GM18499 (cell line): ENCODE measurements at regions not wholly inside any gene's neighbourhood (a gene's known extent, or its start where the extent isn't known, plus 50 kb on each side); places are given as distances from the start of the nearest gene placed in this dataset.
"Not testable (repeated sequence)": the region's sequence is repeated elsewhere in the genome, so short reads cannot be mapped to it uniquely, and the experiment has no call there.

Experiments used
- ATAC-seq: cut with Tn5 transposase; IDR thresholded peaks from one replicate; pipeline ENCODE4 v1.9.1; 2021; ENCODE audit warnings: moderate number of reproducible peaks; ENCODE audit not compliant: insufficient read depth, unreplicated experiment

DNA sequence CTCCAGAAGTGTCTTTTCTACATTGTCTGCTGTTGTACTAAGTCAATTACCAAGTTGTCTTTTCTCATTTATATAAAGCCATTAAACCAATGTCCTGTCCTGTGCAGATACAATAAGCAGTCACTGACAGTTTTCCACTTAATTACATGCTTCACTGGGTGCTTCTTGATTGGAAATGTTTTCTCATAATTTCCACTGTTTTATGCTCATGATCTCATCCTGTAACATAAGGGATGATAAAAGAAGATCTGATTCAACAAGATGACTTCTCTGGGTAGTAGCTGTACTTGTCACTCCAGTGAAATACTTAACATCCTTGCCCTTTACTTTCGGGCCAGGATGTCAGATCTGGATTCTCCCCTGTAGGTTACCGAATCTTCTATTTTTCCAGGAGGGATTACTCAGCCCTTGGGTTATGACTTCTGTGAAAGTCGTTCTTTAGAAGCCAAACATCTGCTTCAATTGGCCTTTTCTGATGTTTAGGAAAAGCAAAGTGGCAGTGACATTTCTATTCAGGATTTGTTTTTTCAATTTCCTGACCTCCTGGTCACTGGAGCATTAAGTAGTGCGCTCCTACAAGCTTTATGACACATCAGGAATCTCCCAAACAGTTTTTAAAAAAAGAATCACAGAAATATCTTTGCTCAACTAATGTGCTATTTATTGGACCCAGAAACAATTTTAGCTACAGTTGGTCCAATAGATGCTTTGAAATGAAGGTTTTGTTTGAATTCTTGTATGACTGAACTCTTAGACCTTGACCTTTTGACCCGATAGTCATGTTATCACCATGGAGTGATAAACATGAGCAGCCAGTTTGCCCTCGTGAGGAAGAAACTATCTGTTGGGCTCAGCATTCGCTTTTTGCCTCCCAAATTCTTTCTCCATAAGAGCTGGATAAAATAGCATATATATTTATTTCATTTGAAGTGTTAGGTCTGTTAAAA, 234.5 kb upstream of the SSTR1 start:
- ATAC-seq = no peak

DNA sequence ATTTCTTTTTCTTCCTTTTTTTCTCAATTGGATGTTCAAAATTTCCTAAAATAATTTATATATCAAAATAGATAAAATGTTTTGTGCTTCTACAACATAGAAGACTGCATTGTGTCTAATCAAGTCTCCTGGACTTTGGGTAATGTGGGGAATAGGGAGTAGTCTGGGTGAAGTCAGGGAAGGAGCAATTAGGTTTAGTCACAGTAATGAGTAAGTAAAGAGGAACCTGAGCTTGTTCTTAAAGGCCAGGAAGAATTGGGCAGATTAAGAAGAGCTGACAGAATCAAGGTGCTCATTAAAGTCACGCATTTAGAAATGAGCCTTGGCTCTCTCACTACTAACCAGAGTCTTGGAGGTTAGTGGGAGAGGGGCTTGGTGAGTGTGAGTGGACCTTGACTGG, 233.3 kb upstream of the SSTR1 start:
- no peak for ATAC-seq

DNA sequence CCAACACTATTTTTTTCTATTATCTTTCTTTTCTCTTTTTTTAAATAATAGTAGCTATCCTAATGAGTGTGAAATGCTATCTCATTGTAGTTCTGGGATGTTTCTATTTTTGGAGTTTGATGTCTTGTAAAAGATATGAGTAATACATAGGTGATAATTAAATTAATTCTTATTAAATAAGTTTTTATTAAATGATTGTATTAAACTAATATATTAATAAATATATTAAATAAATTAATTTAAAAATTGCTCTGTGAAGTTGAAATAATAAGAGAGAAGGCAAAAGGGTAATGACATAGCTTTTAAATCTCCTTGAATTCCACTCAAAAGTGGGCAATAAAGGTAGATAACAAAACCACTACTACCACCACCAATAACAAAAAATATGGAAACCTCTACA, 230.2 kb upstream of the SSTR1 start:
- ATAC-seq = no peak

GRCh38 chr14:37985826-37986470, 221.8 kb upstream of the SSTR1 start:
- no peak for ATAC-seq

GRCh38 chr14:37988472-37988871, 219.2 kb upstream of the SSTR1 start:
- no peak for ATAC-seq

GRCh38 chr14:37991027-37991426, 216.7 kb upstream of the SSTR1 start:
- no peak for ATAC-seq

DNA sequence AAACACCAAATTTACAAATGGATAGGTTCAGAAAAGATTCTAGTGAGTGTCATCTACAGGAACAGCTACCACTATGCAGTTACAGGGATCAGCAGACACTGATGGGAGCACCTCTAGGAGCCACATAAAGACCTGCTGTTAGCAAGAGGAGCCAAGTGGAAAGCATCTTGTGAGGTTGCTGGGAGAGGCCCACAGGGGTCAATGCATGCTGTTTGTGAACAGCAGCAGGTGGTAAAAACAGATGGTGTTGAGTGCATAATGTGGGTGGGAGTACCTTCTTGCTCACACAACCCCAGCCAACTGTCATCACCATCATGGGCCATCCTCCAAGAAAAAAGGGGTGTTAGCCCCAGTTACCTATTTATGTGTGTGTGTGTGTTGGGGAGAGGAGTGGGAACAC, 215.2 kb upstream of the SSTR1 start:
- no peak for ATAC-seq

DNA sequence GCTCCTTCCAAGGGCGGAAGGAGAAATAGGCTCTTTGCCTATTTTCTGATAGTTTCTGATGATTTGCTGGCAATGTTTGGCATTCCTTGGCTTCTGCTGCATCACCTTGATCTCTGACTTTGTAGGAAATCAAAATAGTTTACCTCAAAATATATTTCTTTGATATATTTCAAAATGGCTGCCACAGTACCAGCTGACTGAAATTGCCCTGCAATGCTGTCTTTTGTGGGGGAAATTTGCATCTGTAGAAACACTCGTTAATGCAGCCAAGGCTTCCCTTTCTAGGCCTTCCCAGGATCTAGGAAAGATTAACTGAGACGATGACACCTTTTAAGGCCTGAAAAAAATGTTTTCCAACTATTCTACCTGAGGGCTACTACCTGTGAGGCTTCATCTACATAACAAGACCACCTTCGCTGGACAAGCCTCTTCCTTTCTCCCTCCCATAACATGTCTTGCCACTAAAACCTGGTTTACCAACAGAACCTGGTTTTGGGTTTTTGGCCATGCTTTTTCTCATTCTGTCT, 212.8 kb upstream of the SSTR1 start:
- no peak for ATAC-seq

GRCh38 chr14:37997017-37997416, 210.7 kb upstream of the SSTR1 start:
- ATAC-seq = no peak

DNA sequence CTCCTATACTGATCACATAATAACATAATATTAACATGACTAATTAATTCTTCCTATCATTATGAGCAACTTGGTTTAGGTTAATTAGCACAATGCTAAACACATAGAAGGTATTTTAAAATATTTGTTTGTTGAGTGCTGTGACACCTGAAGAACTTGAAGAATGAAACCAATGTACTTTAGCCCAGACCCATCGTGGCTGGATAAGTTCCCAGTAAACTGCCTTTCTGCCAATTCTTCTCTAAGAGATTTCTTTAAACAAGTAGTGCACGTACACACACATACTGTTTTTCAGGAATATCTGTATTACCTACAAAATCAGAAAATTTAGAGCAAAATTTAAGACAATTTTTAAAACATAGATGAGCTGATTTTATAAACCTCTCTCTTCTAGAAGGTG, 207.4 kb upstream of the SSTR1 start:
- no peak for ATAC-seq

DNA sequence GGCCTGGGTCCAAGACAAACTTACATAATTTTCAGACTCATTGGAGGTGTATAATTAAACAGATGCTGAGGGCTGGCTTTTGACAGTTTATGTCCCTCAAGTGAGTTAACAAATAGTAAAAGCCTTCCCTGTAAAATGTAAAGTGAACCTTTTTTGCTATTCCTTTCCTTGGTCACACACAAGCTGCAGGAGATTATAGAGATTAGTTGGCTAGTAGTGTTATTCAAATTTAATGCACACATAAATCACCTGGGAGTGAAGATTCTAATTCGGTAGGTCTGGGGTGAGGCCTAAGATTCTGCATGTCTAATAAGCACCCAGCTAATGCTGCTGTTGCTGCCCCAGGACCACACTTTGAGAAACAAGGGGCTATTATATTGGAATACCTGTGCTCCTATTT, 206.2 kb upstream of the SSTR1 start:
- no peak for ATAC-seq

DNA sequence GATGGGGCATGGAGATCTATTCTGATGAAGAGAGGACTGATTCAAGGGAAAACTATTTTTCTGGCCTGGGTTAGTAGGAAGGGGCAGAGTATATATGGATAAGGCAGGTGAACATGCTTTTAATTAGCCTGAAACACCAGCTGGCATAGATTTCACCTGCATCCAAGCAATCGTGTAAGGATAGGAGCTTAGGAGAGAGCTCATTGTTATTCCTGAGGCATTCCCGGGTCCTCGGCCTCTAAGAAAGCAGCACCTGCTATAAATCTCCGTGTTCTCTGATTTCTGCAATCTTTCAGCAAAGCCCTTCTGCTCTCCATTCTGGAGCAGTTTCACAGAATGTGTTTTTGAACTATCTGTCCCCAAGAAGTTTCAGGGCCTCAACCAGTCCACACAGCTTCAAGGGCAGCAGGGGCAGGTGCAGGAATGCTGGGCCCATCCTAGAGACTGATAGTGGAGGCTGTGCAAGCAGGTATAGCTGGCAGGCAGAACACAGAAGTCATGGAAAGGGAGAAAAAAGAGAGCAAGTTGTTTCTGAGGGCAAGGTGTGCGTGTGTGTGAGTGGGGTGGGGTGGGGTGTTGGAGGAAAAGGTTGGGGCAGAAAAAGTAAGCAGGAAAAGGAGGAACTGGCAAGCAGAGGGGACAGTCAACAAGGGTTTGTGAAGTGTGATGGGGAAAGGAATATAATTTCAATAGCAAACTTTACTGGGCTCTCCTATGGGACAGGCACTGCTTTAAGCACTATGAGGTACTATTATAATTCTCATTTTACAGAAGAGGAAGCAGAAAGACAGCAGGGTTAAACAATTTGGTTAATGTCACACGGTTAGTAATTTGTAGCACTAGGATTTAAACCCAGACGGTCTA, 203.7 kb upstream of the SSTR1 start:
- no peak for ATAC-seq

DNA sequence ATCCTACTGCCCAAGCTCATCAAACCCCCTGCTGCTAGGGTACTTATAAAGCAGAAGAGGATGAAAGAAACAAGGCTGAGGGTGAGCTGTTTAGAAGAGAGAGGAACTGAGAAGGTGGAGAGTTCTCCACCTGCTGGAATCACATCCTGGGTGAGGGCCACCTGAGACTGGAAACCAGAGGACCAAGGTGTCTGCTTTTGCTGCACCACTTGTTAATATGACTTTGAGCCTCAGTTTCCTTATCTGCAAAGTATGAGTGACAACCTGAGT, 203.2 kb upstream of the SSTR1 start:
- no peak for ATAC-seq

DNA sequence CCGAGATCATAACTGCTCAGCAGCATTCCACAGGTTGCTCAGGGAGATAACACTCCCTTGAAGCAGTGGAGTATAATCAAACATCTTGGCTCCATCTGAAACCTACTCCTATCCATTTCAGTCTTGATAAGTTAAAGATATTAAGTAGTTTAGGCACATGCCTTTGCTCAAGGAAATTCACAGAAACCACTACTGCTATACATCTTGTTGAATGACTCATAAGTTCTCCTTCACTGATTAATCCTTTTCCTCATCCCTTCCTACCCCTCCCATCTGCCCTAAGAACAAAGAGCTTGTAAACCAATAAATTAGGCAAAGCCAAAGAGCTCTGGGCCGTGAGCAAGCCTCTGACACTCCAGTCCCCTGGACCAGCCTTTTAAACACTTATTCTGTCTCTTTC, 196.5 kb upstream of the SSTR1 start:
- ATAC-seq = not testable (repeated sequence)

- ATAC-seq = no peak
Observed at GRCh38 chr14:38012056-38012455, 195.6 kb upstream of the SSTR1 start.

- no peak for ATAC-seq
Observed at GRCh38 chr14:38016497-38016896, 191.2 kb upstream of the SSTR1 start.

GRCh38 chr14:38021861-38022260, 185.8 kb upstream of the SSTR1 start:
- no peak for ATAC-seq

- no peak for ATAC-seq
Observed at GRCh38 chr14:38022775-38023174, 184.9 kb upstream of the SSTR1 start.

GRCh38 chr14:38038171-38038570, 169.5 kb upstream of the SSTR1 start:
- no peak for ATAC-seq

DNA sequence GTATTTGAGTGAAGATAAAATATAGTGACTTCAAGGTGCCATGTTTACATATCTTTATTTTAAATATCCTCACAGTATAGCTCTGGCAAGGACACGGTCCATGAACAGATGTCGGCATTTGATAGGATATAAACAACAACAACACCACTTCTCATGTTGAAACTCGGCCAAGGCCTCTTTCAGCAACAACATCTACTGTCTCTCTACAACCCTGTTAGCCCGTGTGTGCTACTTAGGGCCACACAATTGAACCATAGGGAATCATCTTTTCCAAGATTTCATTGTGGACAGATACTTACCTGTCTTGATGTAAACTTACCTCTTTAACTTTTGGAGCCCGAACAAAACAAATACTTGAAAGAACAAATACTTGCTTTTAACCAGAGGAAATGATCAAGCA, 168.7 kb upstream of the SSTR1 start:
- no peak for ATAC-seq

DNA sequence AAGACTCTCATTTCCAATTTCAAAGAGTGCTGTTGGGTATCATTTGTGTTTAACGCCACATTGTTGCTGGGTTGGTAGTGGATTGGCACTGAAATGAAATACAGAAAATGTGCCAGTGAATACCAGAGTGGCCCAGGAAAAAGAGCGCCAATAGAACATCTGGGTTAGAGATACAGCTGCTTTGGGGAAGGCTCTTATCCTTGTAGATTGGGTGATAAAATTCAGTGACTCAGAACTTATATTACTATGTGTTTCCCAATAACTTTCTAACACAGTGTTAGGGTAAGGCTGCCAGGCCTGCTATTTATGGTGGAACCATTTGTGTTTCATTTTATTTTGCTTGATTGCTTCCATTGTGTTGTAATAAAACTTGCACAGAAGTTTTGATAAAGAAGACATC, 168.2 kb upstream of the SSTR1 start:
- ATAC-seq = no peak
